ENCODE measurements at regions not wholly inside any gene's neighbourhood (a gene's known extent, or its start where the extent isn't known, plus 50 kb on each side); places are given as distances from the start of the nearest gene placed in this dataset.

DNA sequence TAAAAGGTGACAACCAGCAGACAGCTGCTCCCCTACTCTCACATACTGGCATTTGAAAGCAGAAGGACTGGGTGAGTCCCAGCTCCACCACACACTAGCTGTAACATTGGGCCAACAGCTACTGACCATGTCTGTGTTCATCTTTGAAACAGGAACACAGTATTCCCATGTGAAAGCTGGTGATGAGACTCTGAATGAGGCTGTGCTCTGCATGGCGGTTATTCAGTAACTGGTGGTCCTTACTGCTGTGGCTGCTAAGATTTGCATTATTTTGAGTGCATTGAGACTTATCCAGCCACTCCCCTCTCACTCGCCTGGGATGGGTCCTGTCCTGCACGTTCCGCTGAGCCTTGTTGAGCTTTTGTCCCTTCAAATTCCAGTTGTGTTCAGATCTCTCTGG, 342.9 kb downstream of the FOXL1 start:
- TF ChIP-seq RAD21 (IDR thresholded peaks at IDR 0.05) (no peak), SP1 (IDR thresholded peaks at IDR 0.05) (no peak), EGR1 (IDR thresholded peaks at IDR 0.05; ENCODE audit: low read depth in 2 of 2) (no peak), JUND (IDR thresholded peaks at IDR 0.05) (no peak), GABPA (IDR thresholded peaks at IDR 0.05 in 1 of 2, conservative IDR thresholded peaks at IDR 0.05 in 1 of 2) (no peak), HNF4G (IDR thresholded peaks at IDR 0.05) (no peak)
- TF ChIP-seq, protein P1, sequence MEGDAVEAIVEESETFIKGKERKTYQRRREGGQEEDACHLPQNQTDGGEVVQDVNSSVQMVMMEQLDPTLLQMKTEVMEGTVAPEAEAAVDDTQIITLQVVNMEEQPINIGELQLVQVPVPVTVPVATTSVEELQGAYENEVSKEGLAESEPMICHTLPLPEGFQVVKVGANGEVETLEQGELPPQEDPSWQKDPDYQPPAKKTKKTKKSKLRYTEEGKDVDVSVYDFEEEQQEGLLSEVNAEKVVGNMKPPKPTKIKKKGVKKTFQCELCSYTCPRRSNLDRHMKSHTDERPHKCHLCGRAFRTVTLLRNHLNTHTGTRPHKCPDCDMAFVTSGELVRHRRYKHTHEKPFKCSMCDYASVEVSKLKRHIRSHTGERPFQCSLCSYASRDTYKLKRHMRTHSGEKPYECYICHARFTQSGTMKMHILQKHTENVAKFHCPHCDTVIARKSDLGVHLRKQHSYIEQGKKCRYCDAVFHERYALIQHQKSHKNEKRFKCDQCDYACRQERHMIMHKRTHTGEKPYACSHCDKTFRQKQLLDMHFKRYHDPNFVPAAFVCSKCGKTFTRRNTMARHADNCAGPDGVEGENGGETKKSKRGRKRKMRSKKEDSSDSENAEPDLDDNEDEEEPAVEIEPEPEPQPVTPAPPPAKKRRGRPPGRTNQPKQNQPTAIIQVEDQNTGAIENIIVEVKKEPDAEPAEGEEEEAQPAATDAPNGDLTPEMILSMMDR (IDR thresholded peaks at IDR 0.05; ENCODE audit: low read depth, low read length, missing input control) = no peak
- TF ChIP-seq, protein P2, sequence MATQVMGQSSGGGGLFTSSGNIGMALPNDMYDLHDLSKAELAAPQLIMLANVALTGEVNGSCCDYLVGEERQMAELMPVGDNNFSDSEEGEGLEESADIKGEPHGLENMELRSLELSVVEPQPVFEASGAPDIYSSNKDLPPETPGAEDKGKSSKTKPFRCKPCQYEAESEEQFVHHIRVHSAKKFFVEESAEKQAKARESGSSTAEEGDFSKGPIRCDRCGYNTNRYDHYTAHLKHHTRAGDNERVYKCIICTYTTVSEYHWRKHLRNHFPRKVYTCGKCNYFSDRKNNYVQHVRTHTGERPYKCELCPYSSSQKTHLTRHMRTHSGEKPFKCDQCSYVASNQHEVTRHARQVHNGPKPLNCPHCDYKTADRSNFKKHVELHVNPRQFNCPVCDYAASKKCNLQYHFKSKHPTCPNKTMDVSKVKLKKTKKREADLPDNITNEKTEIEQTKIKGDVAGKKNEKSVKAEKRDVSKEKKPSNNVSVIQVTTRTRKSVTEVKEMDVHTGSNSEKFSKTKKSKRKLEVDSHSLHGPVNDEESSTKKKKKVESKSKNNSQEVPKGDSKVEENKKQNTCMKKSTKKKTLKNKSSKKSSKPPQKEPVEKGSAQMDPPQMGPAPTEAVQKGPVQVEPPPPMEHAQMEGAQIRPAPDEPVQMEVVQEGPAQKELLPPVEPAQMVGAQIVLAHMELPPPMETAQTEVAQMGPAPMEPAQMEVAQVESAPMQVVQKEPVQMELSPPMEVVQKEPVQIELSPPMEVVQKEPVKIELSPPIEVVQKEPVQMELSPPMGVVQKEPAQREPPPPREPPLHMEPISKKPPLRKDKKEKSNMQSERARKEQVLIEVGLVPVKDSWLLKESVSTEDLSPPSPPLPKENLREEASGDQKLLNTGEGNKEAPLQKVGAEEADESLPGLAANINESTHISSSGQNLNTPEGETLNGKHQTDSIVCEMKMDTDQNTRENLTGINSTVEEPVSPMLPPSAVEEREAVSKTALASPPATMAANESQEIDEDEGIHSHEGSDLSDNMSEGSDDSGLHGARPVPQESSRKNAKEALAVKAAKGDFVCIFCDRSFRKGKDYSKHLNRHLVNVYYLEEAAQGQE (IDR thresholded peaks at IDR 0.05) = no peak

All from liver (tissue), 3 donors.